ENCODE measurements at regions not wholly inside any gene's neighbourhood (a gene's known extent, or its start where the extent isn't known, plus 50 kb on each side); places are given as distances from the start of the nearest gene placed in this dataset.

DNA sequence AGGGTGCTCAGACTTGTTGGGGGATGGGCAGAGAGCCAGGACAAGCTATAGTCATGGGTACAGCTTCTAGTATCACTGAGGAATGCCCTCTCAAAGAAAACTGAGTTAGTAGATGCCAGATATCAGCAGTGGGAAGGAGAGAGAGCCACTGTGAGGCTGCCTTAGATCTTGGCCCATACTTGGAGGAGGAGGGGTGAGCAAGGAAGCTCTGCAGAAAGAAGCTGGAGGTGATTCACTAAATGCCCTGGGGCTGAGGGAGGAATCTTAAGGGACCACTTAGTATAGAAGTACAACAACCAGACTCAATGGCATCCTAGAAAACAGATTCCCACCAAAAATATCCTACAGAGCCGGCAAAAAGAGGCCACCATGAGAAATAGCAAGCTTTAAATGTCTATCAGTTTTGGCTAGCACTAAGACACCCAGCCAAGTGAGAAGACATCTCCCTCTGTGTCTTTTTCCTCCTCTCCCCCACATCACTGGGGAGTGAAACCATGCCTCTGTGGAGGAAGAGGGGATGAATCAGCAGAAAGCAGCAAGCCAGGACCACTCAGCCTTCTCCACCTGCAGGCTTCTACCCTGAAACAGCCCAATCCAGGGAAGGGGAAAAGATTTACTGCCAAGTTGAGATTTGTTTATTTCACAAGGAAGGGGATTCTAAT is 282.5 kb upstream of the STT3B start:
- no peaks in the 10 kb centered on the region for H3K27me3 ChIP-seq
- TF ChIP-seq CTCF (IDR thresholded peaks at IDR 0.05) (no peak), POLR2A (IDR thresholded peaks at IDR 0.05) (no peak)
- no peak overlapping the region for H3K27ac ChIP-seq
- DNase-seq = no peak
- H3K4me3 ChIP-seq = no peak overlapping the region
- H3K4me1 ChIP-seq = no peaks in the 10 kb centered on the region
- H3K9me3 ChIP-seq = no peaks in the 10 kb centered on the region
- no peaks in the 10 kb centered on the region for H3K36me3 ChIP-seq

DNA sequence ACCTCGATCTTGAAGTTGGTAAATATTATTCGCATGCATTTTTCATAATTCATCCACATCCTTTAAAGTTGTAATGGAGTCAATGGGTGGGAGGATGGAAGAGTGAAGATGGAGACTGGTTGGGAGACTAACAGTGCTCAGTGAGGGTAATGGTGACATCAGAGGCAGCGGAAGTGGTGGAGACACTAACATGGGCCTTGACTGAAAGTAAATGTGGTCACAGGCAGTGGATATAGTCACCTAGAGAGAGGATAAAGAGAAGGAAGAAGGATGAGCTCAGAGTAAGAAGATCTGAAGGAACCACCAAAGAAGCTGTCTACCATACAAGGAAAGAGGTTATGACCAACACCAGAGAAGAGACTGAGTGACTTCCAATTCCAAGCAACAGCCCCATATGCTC is 281.6 kb upstream of the STT3B start:
- Histone ChIP-seq H3K4me3 (no peak overlapping the region), H3K36me3 (no peaks in the 10 kb centered on the region), H3K27ac (no peak overlapping the region), H3K4me1 (no peaks in the 10 kb centered on the region), H3K9me3 (no peaks in the 10 kb centered on the region), H3K27me3 (no peaks in the 10 kb centered on the region)
- no peak for DNase-seq
- TF ChIP-seq CTCF (IDR thresholded peaks at IDR 0.05) = no peak

DNA sequence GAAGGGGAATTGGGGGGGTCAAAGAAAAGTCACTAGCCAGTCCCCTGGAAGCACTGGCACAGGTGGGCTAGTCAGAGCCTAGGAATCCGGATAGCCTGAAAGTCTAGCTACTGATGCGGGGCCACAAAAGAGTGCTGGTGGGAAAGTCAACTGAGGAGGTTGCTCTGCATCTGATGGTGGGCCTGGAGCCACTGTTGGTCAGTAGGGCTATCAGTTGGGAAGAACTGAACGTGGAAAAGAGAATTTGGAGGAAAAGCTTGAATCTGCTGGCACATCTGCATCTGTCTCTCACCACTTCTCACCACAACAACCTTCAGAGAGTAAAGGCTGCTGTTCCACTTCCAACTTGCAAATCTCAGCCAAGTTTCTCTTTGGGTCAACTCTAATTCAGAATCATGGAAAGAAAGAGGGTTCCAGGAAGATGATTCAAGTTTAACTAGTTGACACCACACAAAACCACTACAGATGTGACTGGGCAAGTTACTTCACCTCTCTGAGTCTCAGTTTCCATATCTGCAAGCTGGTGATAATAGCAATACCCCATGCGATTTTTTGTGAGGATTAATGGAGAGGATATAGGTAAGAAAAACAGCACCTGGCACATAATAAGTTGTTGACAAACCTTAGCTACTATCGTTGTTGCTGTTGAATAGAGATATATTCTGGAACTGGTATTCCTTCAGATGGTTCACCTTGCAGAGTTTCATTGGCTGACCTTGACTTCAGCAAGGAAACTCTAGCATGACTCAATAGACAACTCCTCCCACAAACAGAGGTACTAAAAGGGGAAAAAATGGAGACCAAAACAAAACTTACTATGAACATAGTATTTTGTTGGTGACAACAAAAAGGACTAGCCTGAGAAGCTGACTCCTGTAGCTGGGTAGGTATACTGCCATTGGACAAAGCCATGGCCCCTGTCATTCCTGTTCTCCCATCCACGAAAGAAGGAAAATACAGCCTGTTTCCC is 280.2 kb upstream of the STT3B start:
- H3K27ac ChIP-seq = no peak overlapping the region
- H3K4me1 ChIP-seq = no peaks in the 10 kb centered on the region
- no peak for TF ChIP-seq CTCF (IDR thresholded peaks at IDR 0.05)
- TF ChIP-seq POLR2A (IDR thresholded peaks at IDR 0.05) = no peak
- no peaks in the 10 kb centered on the region for H3K27me3 ChIP-seq
- H3K4me3 ChIP-seq = no peak overlapping the region
- no peaks in the 10 kb centered on the region for H3K36me3 ChIP-seq
- H3K9me3 ChIP-seq = no peaks in the 10 kb centered on the region
- no peak for DNase-seq

GRCh38 chr3:31253782-31254181 is 278.9 kb upstream of the STT3B start:
- TF ChIP-seq POLR2A (IDR thresholded peaks at IDR 0.05) (no peak), CTCF (IDR thresholded peaks at IDR 0.05) (no peak)
- Histone ChIP-seq H3K4me1 (no peaks in the 10 kb centered on the region), H3K27ac (no peak overlapping the region), H3K9me3 (no peaks in the 10 kb centered on the region), H3K36me3 (no peaks in the 10 kb centered on the region), H3K4me3 (no peak overlapping the region), H3K27me3 (no peaks in the 10 kb centered on the region)
- no peak for DNase-seq

DNA sequence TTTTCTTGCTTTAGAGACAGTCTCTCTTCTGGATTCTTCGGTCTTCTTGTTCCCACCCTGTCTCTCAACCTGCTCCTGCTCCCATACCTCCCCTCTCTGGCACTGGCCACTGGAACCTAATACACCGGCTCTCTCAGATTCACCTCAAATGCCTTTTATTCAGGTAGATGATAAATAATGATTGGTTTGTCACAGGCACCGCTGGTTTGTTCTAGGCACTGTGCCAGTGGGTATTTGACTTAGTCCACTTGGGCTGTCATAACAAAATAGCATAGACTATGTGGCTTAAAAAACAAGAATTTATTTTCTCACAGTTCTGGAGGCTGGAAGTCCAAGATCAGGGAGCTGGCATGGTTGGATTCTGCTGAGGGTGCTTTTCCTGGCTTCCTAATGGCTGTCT is 278.2 kb upstream of the STT3B start:
- H3K36me3 ChIP-seq = no peaks in the 10 kb centered on the region
- no peaks in the 10 kb centered on the region for H3K4me1 ChIP-seq
- H3K9me3 ChIP-seq = no peaks in the 10 kb centered on the region
- TF ChIP-seq CTCF (IDR thresholded peaks at IDR 0.05) (no peak), POLR2A (IDR thresholded peaks at IDR 0.05) (no peak)
- no peak overlapping the region for H3K4me3 ChIP-seq
- H3K27me3 ChIP-seq = no peaks in the 10 kb centered on the region
- no peak for DNase-seq
- no peak overlapping the region for H3K27ac ChIP-seq

Measured in Peyer's patch (tissue), 4 donors.